ENCODE measurements at regions not wholly inside any gene's neighbourhood (a gene's known extent, or its start where the extent isn't known, plus 50 kb on each side); places are given as distances from the start of the nearest gene placed in this dataset.

DNA sequence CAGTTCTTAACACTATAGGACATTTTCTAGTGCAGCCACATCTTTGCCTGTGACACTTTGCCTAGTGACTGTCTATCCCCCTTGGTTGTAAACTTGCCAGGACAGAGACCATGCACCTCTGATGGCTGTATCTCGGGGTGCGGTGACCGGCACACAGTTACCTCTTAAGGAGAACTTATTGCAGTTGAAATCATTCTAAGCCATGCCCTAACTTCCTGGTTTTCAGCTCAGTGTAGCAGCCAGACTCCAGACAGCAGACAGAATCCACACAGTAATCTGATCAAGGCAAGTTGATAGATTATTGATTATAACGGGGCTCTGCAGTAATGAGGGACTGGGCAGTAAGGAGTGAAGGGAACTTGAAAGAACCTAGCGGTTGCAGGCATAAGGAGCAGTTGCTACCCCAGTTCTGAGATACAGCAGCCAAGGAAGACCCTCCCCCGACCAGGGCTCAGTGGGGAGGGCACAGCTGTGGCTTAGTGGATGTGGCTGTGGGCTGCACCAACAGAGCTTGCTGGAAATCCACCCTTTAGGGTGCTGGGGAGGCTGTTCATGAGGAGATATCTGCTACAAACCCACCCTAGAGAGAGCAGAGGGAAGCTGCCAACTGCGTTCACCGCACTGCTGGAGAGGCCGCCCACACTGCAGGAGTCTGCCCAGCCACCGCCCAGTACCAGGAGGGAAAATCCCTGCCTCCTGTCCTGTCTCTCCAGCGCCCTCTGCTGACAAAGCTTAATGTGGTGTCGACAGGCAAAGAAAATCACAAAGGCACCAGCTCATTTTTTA lies 58.2 kb upstream of the BEGAIN start:
- DNase-seq (ENCODE audit: low spot score), result peak; percentile 89
- TF ChIP-seq, protein P1, sequence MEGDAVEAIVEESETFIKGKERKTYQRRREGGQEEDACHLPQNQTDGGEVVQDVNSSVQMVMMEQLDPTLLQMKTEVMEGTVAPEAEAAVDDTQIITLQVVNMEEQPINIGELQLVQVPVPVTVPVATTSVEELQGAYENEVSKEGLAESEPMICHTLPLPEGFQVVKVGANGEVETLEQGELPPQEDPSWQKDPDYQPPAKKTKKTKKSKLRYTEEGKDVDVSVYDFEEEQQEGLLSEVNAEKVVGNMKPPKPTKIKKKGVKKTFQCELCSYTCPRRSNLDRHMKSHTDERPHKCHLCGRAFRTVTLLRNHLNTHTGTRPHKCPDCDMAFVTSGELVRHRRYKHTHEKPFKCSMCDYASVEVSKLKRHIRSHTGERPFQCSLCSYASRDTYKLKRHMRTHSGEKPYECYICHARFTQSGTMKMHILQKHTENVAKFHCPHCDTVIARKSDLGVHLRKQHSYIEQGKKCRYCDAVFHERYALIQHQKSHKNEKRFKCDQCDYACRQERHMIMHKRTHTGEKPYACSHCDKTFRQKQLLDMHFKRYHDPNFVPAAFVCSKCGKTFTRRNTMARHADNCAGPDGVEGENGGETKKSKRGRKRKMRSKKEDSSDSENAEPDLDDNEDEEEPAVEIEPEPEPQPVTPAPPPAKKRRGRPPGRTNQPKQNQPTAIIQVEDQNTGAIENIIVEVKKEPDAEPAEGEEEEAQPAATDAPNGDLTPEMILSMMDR (IDR thresholded peaks at IDR 0.05; ENCODE audit: extremely low read depth, missing control alignments), result peak; percentile 65

DNA sequence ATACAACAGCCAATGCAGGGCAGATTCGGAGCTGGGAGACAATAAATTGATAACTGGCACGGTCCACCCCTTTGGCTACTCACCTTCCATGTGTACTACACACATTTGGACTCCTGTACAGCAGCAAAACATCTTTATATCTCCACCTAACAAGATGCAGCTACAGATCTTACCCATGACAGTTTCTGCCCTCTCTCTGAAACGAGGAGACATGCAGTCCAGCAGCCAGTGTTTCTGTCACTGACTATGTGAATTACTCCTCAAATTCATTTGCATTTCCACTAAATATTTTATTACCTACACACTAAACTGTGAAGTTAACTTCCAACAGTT lies 58.7 kb upstream of the BEGAIN start:
- TF ChIP-seq, protein P1 (IDR thresholded peaks at IDR 0.05; ENCODE audit: extremely low read depth, missing control alignments), result no peak
- no peak for DNase-seq (ENCODE audit: low spot score)

DNA sequence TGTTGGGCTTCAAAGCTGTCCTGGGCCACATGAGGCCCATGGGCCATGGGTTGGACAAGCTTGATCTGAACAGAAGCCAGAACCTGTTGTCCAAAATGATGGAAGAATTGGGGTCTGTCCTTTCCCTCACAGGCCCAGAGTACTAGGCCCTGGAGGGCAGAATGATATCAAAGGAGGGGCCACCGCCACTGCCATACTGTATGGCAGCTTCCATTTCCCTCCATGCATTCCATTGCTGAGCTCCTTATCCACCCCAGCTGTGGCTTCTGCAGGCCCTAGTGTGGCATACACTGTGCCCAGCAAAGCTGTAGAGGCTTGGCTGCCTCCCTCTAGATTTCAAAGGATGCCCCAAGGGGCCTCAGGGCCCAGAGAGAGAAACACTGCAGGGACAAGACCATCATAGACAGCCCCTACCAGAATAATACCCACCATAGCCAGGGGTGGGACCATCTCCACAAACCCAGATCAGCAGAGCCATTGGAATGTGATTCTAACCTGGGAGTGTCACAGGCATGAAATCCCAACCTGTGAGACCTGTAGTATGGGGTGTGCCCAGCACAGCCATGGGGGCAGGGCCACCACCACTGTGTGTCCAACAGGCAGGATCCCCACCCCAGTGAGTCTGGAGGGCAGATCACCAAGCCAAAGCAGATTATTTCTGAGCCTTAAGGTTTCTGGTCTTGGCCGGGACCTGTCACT lies 61.4 kb upstream of the BEGAIN start:
- TF ChIP-seq, protein P1 (IDR thresholded peaks at IDR 0.05; ENCODE audit: extremely low read depth, missing control alignments), result no peak

DNA sequence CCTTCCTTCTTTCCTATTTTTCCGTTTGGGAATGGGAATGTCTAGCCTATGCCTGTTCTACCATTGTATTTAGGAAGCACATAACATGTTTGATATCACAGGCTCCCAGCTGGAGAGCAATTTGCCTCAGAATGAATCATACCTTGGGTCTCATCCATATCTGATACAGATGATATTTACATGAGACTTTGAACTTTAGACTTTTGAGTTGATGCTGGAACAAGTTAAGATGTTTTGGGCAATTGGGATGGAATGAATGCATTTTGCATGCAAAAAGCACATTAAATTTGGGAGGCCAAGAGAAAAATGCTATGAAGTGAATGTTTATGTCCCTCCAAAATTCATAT lies 61.9 kb upstream of the BEGAIN start:
- DNase-seq (ENCODE audit: low spot score), result no peak
- TF ChIP-seq, protein P1 (IDR thresholded peaks at IDR 0.05; ENCODE audit: extremely low read depth, missing control alignments), result no peak

More for the DNA sequence above, 61.4 kb upstream of the BEGAIN start:
- no peak for DNase-seq (ENCODE audit: low spot score)

DNA sequence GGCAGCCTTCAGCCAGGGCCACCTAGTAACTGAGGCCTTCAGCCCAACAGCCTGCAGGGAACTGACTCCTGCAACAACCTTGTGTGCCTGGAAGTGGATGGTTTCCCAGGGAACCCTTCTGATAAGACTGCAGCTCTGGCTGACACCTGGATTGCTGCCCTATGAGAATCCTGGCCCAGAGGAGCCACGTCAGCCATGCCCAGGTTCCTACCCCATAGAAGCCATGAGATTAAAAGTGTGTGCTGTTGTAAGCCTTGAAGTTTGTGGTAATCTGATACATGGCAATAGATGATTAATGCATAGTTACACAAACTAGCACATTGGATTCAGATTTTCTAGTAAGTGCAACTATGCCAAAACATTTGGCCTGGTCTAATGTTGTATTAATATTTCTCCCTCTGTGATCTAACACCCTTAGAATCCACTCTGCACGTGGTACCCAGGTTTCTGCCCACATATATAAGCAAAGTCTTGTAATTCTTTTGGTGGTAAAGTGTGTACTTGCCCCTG lies 64.8 kb upstream of the BEGAIN start:
- TF ChIP-seq, protein P1 (IDR thresholded peaks at IDR 0.05; ENCODE audit: extremely low read depth, missing control alignments), result no peak
- no peak for DNase-seq (ENCODE audit: low spot score)

DNA sequence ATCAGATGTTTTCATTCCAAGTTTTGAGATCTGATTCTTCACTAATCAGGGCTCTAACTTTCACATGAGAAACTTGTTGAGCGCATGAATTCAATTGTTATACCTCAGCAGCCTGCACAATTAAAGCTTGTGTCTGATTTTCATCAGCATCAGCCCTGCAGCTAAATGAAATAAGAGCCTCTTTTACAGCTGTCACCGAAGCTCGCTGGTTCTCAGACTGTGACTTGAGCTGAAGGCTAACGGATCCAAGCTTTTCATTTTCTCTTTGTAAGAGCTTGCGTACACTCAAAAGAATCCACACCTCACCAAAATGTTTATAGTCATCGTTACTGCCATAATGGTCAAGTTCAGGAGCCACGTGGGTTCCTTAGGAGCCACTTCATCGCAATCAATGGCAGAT lies 65.5 kb upstream of the BEGAIN start:
- no peak for DNase-seq (ENCODE audit: low spot score)
- TF ChIP-seq, protein P1 (IDR thresholded peaks at IDR 0.05; ENCODE audit: extremely low read depth, missing control alignments), result no peak

DNA sequence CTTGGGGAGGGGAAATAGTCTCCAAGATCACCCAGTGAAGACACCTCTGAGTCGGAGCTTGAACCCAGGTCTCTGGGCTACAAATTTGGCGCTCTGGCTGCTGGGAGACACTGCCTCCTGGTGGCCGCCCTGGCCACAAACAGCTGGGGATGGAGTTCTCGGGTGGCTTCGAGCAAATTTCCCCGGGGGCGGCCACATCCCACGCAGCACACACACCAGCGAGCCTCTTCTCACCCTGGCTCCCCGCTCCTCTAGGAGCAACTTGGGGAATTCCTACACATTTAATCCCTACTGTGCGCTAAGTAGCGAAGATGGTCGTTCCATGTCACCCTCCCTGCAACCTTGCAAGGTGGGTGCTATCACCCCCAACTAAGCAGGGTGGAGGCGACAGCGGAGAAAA lies 66.2 kb upstream of the BEGAIN start:
- DNase-seq (ENCODE audit: low spot score), result peak; percentile 55

More for the DNA sequence above, 66.2 kb upstream of the BEGAIN start:
- TF ChIP-seq, protein P1 (IDR thresholded peaks at IDR 0.05; ENCODE audit: extremely low read depth, missing control alignments), result peak; percentile 24
